ENCODE measurements at regions not wholly inside any gene's neighbourhood (a gene's known extent, or its start where the extent isn't known, plus 50 kb on each side); places are given as distances from the start of the nearest gene placed in this dataset.

DNA sequence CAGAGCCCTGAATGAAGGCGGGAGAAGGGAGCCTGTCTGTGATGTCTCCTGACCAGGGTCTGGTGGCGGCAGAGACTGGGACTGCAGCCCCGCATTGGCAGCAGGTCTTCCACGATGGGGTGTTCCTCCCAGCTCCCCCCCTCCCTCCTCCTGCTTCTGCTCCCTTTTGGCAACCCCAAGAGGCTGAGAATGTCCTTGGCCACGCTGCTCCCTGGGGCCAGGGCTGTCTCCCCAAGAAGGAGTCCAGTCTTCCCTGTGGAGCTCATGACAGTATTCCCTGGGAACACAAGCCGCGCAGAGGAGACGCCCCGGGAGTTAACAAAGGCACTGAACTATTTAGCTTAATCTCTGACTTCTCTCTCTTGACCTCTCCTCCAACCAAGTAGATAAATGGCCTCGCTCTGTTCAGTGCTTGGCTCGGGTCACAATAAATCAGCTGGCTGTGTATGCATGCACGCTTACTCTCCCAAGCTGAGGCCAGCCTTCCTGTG lies 84.0 kb upstream of the NEURL1B start:
- Histone ChIP-seq H3K4me1 (ENCODE audit: insufficient read depth) (peaks cover 20% of the 10 kb centered on the region), H4K20me1 (ENCODE audit: insufficient read depth, poor library complexity, severe bottlenecking) (no peaks in the 10 kb centered on the region), H3K27ac (peak overlapping the region; percentile 59), H2AFZ (no peak overlapping the region), H3K36me3 (replicated peaks; ENCODE audit: insufficient read depth, low read depth) (no peaks in the 10 kb centered on the region), H3K79me2 (no peaks in the 10 kb centered on the region), H3K27me3 (no peaks in the 10 kb centered on the region), H3K4me2 (peak overlapping the region; percentile 49), H3K9me3 (ENCODE audit: low read depth) (no peaks in the 10 kb centered on the region), H3K4me3 (no peak overlapping the region), H3K9me2 (replicated peaks; ENCODE audit: insufficient read depth) (no peaks in the 10 kb centered on the region)
- WGBS (ENCODE audit: low lambda C conversion rate, missing lambda C conversion rate), result 37% methylated on average over 11 of the region's 12 CpGs
- TF ChIP-seq, protein P1, sequence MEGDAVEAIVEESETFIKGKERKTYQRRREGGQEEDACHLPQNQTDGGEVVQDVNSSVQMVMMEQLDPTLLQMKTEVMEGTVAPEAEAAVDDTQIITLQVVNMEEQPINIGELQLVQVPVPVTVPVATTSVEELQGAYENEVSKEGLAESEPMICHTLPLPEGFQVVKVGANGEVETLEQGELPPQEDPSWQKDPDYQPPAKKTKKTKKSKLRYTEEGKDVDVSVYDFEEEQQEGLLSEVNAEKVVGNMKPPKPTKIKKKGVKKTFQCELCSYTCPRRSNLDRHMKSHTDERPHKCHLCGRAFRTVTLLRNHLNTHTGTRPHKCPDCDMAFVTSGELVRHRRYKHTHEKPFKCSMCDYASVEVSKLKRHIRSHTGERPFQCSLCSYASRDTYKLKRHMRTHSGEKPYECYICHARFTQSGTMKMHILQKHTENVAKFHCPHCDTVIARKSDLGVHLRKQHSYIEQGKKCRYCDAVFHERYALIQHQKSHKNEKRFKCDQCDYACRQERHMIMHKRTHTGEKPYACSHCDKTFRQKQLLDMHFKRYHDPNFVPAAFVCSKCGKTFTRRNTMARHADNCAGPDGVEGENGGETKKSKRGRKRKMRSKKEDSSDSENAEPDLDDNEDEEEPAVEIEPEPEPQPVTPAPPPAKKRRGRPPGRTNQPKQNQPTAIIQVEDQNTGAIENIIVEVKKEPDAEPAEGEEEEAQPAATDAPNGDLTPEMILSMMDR (IDR thresholded peaks at IDR 0.05; ENCODE audit: poor library complexity), result no peak
- TF ChIP-seq EZH2 (IDR thresholded peaks at IDR 0.05; ENCODE audit: borderline replicate concordance), result no peak
- no peak for TF ChIP-seq EZH2phosphoT487 (IDR thresholded peaks at IDR 0.05; ENCODE audit: low read depth, severe bottlenecking, unreplicated experiment)
- no peak for DNase-seq (ENCODE audit: low spot score)

DNA sequence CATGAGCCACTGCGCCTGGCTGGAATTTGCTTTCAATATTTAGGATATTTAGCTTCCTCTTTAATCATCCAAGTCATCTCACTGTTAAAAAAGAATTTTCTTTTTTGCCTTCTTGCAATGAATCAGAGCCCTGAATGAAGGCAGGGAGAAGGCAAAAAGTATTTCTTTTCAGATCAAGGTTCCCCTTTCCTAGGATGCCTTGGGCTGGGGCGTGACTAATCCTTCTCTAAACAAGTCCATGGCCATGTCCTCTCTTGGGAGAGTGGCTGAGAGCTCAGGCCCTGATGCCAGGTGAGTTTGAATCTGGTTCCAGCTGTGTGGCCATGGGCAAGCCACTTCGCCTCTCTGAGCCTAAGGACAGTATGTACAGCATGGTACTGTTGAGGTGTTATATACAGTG lies 84.8 kb upstream of the NEURL1B start:
- Histone ChIP-seq H3K4me2 (no peak overlapping the region), H3K4me1 (ENCODE audit: insufficient read depth) (peaks cover 20% of the 10 kb centered on the region), H3K9me2 (replicated peaks; ENCODE audit: insufficient read depth) (no peaks in the 10 kb centered on the region), H2AFZ (no peak overlapping the region), H3K79me2 (no peaks in the 10 kb centered on the region), H3K9me3 (ENCODE audit: low read depth) (no peaks in the 10 kb centered on the region), H3K36me3 (replicated peaks; ENCODE audit: insufficient read depth, low read depth) (no peaks in the 10 kb centered on the region), H4K20me1 (ENCODE audit: insufficient read depth, poor library complexity, severe bottlenecking) (no peaks in the 10 kb centered on the region), H3K4me3 (no peak overlapping the region), H3K27me3 (no peaks in the 10 kb centered on the region), H3K27ac (no peak overlapping the region)
- no peak for TF ChIP-seq EZH2phosphoT487 (IDR thresholded peaks at IDR 0.05; ENCODE audit: low read depth, severe bottlenecking, unreplicated experiment)
- no peak for TF ChIP-seq EZH2 (IDR thresholded peaks at IDR 0.05; ENCODE audit: borderline replicate concordance)
- TF ChIP-seq, protein P1 (IDR thresholded peaks at IDR 0.05; ENCODE audit: poor library complexity), result no peak
- 81% methylated on average over 3 of the region's 3 CpGs for WGBS (ENCODE audit: low lambda C conversion rate, missing lambda C conversion rate)
- no peak for DNase-seq (ENCODE audit: low spot score)

DNA sequence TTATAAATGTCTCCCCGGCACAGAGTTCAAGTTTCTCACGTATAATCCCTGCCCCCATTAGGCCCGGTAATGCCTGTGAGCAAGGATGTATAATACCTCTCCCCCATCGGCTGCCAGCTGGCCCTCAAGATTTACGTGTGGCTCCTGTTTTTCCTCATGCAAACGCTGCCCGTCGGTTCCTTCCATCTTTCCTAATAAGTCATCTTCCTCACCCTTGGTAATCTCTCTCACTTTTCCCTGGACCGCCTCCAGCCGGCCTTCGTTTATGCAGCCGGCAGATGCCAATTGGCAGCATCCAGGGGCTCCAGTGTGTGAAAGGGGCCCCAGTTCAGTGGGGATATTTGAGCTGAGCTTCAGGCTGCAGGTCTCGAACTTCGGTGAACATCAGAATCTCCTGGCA lies 86.5 kb upstream of the NEURL1B start:
- Histone ChIP-seq H3K4me2 (no peak overlapping the region), H4K20me1 (ENCODE audit: insufficient read depth, poor library complexity, severe bottlenecking) (no peaks in the 10 kb centered on the region), H3K36me3 (replicated peaks; ENCODE audit: insufficient read depth, low read depth) (no peaks in the 10 kb centered on the region), H3K9me2 (replicated peaks; ENCODE audit: insufficient read depth) (no peaks in the 10 kb centered on the region), H3K4me3 (no peak overlapping the region), H3K27ac (no peak overlapping the region), H3K9me3 (ENCODE audit: low read depth) (no peaks in the 10 kb centered on the region), H3K79me2 (no peaks in the 10 kb centered on the region), H3K4me1 (ENCODE audit: insufficient read depth) (peaks cover 20% of the 10 kb centered on the region), H2AFZ (no peak overlapping the region), H3K27me3 (no peaks in the 10 kb centered on the region)
- TF ChIP-seq EZH2 (IDR thresholded peaks at IDR 0.05; ENCODE audit: borderline replicate concordance), result no peak
- no peak for TF ChIP-seq EZH2phosphoT487 (IDR thresholded peaks at IDR 0.05; ENCODE audit: low read depth, severe bottlenecking, unreplicated experiment)
- TF ChIP-seq, protein P1 (IDR thresholded peaks at IDR 0.05; ENCODE audit: poor library complexity), result no peak
- DNase-seq (ENCODE audit: low spot score), result no peak
- 63% methylated on average over 14 of the region's 14 CpGs for WGBS (ENCODE audit: low lambda C conversion rate, missing lambda C conversion rate)

DNA sequence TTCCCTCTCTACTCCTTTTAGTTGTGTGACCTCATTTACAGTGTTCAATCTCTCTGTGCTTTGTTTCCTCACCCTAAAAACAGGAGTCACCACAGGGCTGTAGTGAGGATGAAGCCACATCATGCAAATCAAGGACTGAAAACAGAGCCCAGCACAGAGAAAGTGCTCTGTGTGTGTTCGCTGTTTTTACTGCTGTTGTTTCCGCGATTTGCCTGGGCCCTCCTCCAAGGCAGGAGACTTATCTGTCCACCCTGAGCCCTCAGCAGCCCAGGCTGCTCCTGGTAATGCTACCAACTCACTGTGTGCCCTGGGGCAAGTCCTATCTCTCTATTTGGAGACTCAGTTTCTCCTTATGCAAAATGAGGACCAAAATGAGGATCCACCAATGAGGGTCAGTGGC lies 87.2 kb upstream of the NEURL1B start:
- TF ChIP-seq, protein P1 (IDR thresholded peaks at IDR 0.05; ENCODE audit: poor library complexity), result no peak
- TF ChIP-seq EZH2phosphoT487 (IDR thresholded peaks at IDR 0.05; ENCODE audit: low read depth, severe bottlenecking, unreplicated experiment) (no peak), EZH2 (IDR thresholded peaks at IDR 0.05; ENCODE audit: borderline replicate concordance) (no peak)
- Histone ChIP-seq H3K4me2 (no peak overlapping the region), H3K27ac (no peak overlapping the region), H3K36me3 (replicated peaks; ENCODE audit: insufficient read depth, low read depth) (no peaks in the 10 kb centered on the region), H4K20me1 (ENCODE audit: insufficient read depth, poor library complexity, severe bottlenecking) (no peaks in the 10 kb centered on the region), H3K9me3 (ENCODE audit: low read depth) (no peaks in the 10 kb centered on the region), H3K27me3 (no peaks in the 10 kb centered on the region), H3K79me2 (no peaks in the 10 kb centered on the region), H3K4me1 (ENCODE audit: insufficient read depth) (peaks cover 24% of the 10 kb centered on the region), H3K4me3 (no peak overlapping the region), H2AFZ (no peak overlapping the region), H3K9me2 (replicated peaks; ENCODE audit: insufficient read depth) (no peaks in the 10 kb centered on the region)
- no peak for DNase-seq (ENCODE audit: low spot score)
- 48% methylated on average over 3 of the region's 3 CpGs for WGBS (ENCODE audit: low lambda C conversion rate, missing lambda C conversion rate)
